Activated CD8-positive, alpha-beta T cell treated with anti-CD3 and anti-CD28 coated beads for 36 hours (primary cell): ENCODE measurements at regions not wholly inside any gene's neighbourhood (a gene's known extent, or its start where the extent isn't known, plus 50 kb on each side); places are given as distances from the start of the nearest gene placed in this dataset.

Experiments
- ATAC-seq: fragments of 200-7000 bp; cut with Tn5 transposase; one replicate; pipeline ENCODE4 v1.10.0; 2021; ENCODE audit warnings: mild to moderate bottlenecking, moderate library complexity
- CTCF ChIA-PET: fragments of 350-600 bp; sonication (Branson Sonifier 250); formaldehyde crosslinking; loops from one replicate; lab custom pipeline; 2021; ENCODE audit warnings: antibody characterized with exemption; lab: Charles Lee
- POLR2A ChIA-PET: fragments of 350-600 bp; sonication (Branson Sonifier 250); formaldehyde crosslinking; loops from one replicate; lab custom pipeline; 2021; ENCODE audit warnings: antibody characterized with exemption; lab: Charles Lee
- DNase-seq: peaks from one replicate; pipeline ENCODE4 v3.0.0-alpha.2; 2020
- H3K27ac Mint-ChIP-seq: one replicate; pipeline ENCODE4 v1.8.0; 2021; ENCODE audit warnings: mild to moderate bottlenecking, mixed read lengths
- H3K27me3 Mint-ChIP-seq: one replicate; pipeline ENCODE4 v1.8.0; 2021; ENCODE audit warnings: mixed read lengths
- H3K36me3 Mint-ChIP-seq: one replicate; pipeline ENCODE4 v1.8.0; 2021; ENCODE audit warnings: low read depth, mixed read lengths
- H3K4me1 Mint-ChIP-seq: one replicate; pipeline ENCODE4 v1.8.0; 2021; ENCODE audit warnings: low read depth, mixed read lengths
- H3K4me3 Mint-ChIP-seq: one replicate; pipeline ENCODE4 v1.8.0; 2021; ENCODE audit warnings: mild to moderate bottlenecking, moderate library complexity, mixed read lengths
- H3K9me3 Mint-ChIP-seq: one replicate; pipeline ENCODE4 v1.8.0; 2021; ENCODE audit warnings: mixed read lengths
- CTCF ChIP-seq: fragments of 200-600 bp; IDR thresholded peaks from one replicate; pipeline ENCODE4 v1.8.0; 2022; ENCODE audit warnings: antibody characterized with exemption, mild to moderate bottlenecking
- intact Hi-C: fragments of 100-400 bp; cut with micrococcal nuclease; formaldehyde crosslinking; loops from one replicate; pipeline ENCODE4 v1.10.0; 2022

- ChIA-PET POLR2A (no interaction called here), CTCF (no interaction called here)
- TF ChIP-seq CTCF = no peak
- no peaks in the 10 kb centered on the region for H3K9me3 Mint-ChIP-seq
- intact Hi-C loops = no loop called here
- H3K27me3 Mint-ChIP-seq = no peaks in the 10 kb centered on the region
- DNase-seq (no peak), ATAC-seq (no peak)
- no peaks in the 10 kb centered on the region for H3K36me3 Mint-ChIP-seq
- H3K27ac Mint-ChIP-seq = no peak overlapping the region
- H3K4me3 Mint-ChIP-seq = no peak overlapping the region
- H3K4me1 Mint-ChIP-seq = no peaks in the 10 kb centered on the region
Observed at GRCh38 chr2:66058675-66059074, 376.2 kb upstream of the MEIS1 start.

- intact Hi-C loops = no loop called here
- no peak overlapping the region for H3K4me3 Mint-ChIP-seq
- no peak for ATAC-seq
- no peaks in the 10 kb centered on the region for H3K9me3 Mint-ChIP-seq
- ChIA-PET CTCF (no interaction called here), POLR2A (no interaction called here)
- no peak for DNase-seq
- no peak for TF ChIP-seq CTCF
- no peaks in the 10 kb centered on the region for H3K36me3 Mint-ChIP-seq
- no peak overlapping the region for H3K27ac Mint-ChIP-seq
- no peaks in the 10 kb centered on the region for H3K4me1 Mint-ChIP-seq
- no peaks in the 10 kb centered on the region for H3K27me3 Mint-ChIP-seq
Observed at GRCh38 chr2:66057844-66058243, 377.1 kb upstream of the MEIS1 start.

GRCh38 chr2:66050392-66050791, 384.5 kb upstream of the MEIS1 start:
- DNase-seq (no peak), ATAC-seq (no peak)
- intact Hi-C loops = no loop called here
- ChIA-PET POLR2A (no interaction called here), CTCF (no interaction called here)
- no peaks in the 10 kb centered on the region for H3K27me3 Mint-ChIP-seq
- no peak overlapping the region for H3K4me3 Mint-ChIP-seq
- H3K9me3 Mint-ChIP-seq = no peaks in the 10 kb centered on the region
- no peaks in the 10 kb centered on the region for H3K4me1 Mint-ChIP-seq
- no peak overlapping the region for H3K27ac Mint-ChIP-seq
- no peak for TF ChIP-seq CTCF
- no peaks in the 10 kb centered on the region for H3K36me3 Mint-ChIP-seq

GRCh38 chr2:66048667-66049066, 386.3 kb upstream of the MEIS1 start:
- DNase-seq = no peak
- H3K4me3 Mint-ChIP-seq = no peak overlapping the region
- ATAC-seq = no peak
- POLR2A ChIA-PET = no interaction called here
- H3K4me1 Mint-ChIP-seq = no peaks in the 10 kb centered on the region
- no peak overlapping the region for H3K27ac Mint-ChIP-seq
- TF ChIP-seq CTCF = no peak
- CTCF ChIA-PET = no interaction called here
- H3K36me3 Mint-ChIP-seq = no peaks in the 10 kb centered on the region
- H3K27me3 Mint-ChIP-seq = no peaks in the 10 kb centered on the region
- intact Hi-C loops = no loop called here
- H3K9me3 Mint-ChIP-seq = no peaks in the 10 kb centered on the region

DNA sequence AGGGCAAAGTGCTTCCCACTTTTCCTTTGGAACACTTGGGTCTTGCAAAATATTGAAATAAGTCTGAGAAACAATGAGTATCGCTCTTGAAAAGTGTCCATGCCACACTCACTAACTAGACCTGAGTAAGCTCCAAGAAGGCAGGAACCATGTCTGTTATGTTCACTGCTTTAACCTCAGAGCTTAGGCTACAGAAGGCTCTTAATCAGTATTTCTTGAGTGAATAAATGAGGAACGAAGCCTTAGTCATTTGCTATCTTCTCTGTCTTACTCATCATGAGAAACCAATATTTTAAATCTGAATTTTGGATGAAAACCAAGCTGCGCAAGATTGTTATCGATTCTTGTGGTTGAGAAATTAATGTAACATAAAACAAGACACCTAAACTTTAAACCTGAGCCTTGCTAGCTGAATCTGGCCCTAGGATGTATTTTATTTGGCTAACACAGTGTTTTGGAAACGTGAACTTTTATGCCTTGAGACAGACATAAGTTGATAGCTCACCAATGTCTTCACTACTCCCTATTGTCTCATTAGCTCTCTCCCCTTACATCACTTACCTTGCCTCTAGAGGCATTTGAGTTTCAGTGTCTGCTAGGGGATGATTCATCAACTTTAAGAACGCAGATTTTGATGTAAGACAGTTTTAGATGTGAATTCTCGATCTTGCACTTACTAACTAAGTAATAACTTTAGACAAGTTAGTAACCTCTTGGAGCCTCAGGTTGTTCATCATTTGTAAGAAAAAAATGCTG, 392.8 kb upstream of the MEIS1 start:
- no peak for TF ChIP-seq CTCF
- ATAC-seq (no peak), DNase-seq (no peak)
- Mint-ChIP-seq H3K4me3 (no peak overlapping the region), H3K4me1 (no peaks in the 10 kb centered on the region), H3K9me3 (no peaks in the 10 kb centered on the region), H3K27me3 (no peaks in the 10 kb centered on the region), H3K36me3 (no peaks in the 10 kb centered on the region), H3K27ac (no peak overlapping the region)
- POLR2A ChIA-PET = no interaction called here
- CTCF ChIA-PET = no interaction called here
- intact Hi-C loops = no loop called here
